ENCODE measurements at regions not wholly inside any gene's neighbourhood (a gene's known extent, or its start where the extent isn't known, plus 50 kb on each side); places are given as distances from the start of the nearest gene placed in this dataset.
A peak's percentile ranks its signal among the peaks of the same experiment; 100 is the strongest.

DNA sequence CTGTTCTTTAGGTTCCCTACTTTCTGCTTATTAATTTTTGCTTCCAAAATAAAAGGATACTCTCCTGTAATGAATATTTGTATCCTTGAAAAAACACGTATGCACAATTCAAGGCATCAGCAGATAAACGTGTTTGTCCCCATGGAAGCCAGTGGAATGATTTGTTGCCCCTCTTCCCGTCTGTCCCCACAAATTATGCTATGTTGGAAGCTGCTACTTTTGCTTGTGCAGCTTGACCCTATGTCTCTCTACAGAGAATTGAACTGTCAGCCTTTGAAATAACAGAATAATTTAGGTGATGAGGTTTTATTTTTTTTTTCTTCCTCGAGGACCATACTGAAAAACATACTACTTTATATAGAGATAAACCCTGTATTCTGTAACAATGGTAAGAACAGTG, 401.5 kb upstream of the GOLIM4 start:
- DNase-seq = no peak

DNA sequence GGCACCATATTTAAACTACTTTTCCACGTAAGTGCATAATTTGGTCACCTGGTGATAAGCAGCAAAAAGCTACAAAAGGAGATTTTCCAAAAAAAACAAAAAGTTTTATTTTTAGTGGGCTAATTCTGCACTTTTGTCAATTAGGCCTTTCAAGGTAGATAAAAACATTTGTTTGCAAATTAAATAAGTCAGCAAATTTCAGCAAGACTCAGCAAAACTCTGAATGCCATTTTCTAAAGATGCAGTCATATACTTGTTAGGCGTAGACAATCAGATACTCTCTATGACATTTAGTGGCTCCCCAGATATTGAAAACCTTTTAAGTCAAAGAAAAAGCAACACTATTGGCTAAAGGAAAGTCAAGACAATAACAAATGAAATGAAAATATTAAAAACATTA, 400.2 kb upstream of the GOLIM4 start:
- no peak for DNase-seq

DNA sequence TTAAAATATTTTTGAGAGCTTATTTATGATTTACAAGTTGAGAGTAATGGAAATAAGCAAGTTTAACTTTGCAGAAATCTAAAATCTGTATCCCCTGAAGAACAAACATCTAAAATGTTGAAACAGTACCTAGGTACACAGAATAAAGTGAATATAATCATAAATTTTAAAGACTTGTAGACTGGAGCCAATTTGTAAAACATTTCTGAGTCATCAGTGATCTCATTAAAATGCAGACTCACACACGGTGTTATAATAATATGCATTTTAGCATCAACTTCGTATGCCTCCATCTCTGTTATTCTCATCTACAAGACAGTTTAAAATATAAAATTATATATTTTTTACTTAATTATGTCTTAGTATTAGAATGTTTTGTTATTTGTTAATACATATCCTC, 399.5 kb upstream of the GOLIM4 start:
- DNase-seq = no peak

DNA sequence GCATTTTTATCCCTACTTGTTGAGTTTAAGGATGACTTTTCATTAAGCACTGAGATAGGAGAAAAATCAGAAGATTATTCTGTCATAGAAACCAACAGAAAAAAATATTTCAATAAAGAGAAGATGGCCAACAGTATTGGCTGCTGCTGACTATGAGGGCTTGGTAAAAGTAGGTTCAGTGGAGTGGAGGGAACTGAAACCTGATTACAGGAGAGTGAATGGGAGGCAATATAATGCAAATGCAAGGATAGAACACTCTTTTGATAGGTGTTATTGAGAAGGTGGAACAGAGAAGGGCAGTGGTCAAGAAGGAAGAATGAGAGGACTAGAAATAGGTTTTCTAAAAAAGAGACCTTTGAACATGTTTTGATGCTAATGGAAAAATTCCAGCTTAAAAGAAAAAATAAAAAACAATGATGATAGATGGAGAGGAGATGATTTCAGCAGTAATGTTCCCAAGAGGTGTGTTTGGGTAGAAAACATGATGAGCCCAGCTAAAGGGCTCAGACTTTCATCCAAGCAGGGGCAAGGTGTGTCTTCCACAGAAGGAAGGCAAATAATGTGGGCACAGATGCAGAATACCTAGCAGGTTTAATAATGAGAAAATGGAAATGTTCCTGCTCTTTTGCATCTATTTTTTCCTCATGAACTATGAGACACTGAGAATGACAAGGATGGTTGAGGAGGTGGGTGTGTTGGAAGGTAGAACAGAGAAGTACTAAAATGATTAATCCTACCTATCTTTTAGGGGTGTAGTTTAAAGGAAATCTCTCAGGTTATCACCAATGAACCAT, 397.9 kb upstream of the GOLIM4 start:
- no peak for DNase-seq

DNA sequence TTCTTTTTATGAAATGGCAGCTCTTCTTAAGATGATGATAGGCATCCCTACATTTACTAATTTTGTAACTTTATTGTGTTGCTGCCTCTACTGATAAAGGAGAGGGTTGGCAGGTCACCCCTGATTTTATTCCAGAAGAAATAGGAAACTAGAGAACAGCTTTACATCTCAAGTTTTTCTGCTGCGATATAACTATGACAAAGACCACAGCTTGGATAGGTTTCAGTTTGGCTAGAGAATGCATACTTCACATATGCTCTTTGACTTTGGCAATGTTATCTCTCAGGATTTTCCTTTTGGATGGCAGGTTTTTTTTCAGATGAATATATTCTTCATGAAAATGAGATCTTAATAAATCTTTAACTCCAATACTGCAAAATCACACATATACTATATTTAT, 395.3 kb upstream of the GOLIM4 start:
- DNase-seq = no peak

DNA sequence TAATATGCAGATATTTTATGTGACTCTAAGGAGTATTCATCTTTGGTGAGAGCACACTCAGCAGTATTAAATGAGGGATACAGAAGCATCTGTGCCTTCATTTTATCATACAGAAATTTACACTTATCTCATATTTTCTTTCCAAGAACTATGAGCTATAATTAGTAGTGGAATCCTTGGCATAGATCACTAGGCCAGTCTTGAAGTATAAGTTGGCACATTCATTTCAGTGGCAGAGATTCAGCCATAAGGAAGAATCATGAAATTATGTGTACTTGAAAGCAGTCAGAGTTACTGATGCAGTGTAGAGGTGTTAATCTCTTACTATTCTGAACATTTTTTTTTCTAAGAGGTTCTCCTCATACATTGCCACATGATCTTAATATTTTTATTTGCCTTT, 393.6 kb upstream of the GOLIM4 start:
- DNase-seq = no peak

DNA sequence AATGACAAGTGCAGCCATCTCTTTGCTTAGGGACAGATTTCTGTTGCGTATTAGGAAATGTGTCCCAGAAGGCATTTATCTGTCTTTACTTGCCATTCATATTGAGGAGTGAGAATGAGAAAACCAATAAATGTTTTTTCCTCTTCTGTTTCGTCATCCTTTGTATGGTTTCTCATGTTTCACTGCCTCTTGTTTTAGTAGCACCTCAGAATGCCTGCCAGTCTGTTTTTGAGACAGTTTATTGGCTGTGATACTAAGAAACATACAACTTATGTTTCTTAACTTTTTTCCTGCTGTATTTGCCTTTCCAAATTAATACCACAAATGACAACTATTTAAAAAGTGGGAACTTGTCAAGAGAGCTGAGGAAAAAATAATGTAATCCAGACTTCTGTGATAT, 390.2 kb upstream of the GOLIM4 start:
- no peak for DNase-seq

DNA sequence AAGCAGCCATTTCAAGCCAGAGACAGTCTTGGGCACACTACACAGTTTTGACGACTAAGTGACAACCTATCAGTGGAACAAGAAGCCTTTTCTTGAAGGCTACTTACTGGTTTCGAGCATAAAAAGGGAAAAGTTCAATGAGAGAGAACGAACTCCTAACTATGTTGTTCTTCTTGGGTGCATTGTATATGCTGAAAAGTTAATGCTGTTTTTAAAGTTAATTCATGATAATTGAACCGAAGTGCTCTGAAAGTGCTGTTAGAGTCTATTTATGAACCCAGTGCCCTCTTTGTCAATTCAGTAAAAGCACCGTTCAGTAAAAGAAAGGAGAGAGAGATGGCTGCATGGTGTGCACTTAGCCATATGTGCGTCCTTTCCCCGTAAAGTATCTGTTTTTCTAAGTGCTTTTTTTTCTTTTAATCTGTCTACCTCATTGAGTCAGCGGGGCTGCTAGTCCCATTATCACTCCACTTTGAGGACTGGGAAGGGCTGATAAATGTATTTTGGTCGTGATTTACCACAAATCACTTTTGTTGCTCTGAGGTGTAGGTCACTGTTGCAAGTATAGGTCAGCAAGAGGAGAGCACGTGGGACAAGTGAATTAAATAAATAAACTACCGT, 380.7 kb upstream of the GOLIM4 start:
- no peak for DNase-seq

DNA sequence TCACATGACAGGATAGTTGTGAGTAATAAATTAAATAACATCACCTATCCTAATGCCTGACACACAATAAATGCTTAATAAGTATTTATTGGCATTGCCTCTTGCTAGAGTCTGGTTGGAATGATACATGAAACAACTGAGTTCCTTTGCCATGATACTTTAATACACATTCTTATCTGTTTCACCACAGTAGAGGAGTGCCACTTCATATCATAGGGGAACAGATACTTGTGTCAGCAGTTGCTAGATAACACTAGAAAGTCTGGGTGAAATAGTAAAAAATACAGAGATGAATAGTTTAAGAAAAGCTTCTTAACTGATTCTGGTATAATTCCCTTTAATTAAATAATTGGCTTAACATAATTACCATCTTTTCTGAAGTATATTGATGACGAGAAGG, 380.0 kb upstream of the GOLIM4 start:
- DNase-seq = no peak

DNA sequence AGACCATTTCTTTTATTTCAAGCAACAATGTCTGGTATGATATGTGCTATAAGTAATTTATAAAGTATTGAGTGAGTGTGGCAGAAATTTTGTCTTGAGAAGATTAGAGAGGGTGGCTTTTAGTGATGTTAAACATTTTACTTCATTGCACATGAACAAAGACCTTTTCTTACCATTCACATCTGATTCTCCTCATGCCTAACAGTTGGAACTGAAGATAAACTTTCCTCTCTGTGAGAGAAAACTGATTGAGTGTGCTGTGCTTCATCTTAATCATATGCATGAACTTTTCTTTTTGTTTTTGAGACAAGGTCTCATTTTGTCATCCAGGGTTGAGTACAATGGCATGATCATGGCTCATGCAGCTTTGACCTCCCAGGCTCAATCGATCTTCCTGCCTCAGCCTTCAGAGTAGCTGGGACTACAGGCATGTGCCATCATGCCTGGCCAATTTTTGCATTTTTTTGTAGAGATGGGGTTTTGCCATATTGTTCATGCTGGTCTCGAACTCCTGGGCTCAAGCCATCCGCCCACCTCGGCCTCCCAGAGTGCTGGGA, 377.7 kb upstream of the GOLIM4 start:
- DNase-seq = no peak

DNA sequence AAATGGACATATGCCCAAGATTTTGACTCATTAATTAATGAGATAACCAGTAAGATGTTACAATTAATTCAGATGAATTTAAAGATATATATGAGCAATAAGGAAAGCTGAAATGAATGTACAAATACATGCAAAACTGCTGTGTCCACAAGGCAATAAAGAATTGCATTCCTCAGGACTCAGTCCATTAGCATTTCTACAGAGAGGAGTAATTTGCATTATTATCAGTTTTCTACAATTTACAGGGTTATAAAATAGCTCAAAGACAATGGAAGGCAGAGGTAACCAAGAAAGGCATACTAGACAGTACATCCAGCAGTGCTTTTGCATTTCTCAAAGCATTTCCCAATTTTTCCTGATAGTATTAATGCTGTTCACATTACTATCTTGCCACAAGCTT, 377.1 kb upstream of the GOLIM4 start:
- no peak for DNase-seq

DNA sequence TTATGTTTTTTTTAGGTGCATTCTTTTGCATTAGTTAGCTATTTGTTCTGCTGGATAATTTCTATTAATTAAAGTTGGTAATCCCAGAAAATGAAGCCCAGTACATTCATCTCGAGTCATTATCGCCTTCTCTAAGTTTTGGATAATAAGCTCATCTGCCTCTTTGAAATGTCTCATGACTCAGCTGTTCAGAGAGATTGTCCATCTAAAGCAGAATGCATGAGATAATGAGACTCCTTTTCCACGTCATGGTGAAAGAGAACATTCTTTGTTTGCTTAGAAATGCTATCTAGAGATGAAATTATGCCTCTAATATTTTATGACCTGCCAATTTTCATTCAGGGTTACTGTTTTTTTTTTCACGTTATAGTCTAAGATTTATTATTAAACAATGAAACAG, 374.7 kb upstream of the GOLIM4 start:
- no peak for DNase-seq

DNA sequence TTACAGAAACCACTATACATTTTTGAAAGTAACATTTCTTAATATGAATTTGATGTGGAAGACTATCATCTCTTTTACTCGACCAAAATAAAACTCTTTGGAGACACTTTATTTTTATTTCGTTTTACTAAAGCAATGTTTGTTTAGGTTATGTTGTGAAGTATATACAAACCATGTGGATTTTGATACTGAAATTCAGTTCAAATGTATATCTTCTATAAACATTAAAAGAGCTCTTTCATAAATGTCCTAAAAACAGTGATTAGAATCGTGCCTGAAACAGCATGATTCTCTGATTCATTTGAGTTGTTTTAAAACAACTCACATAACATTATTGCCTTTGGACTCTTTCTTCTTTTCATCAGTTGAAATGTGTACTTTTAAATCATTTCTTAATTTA, 373.7 kb upstream of the GOLIM4 start:
- DNase-seq = no peak

DNA sequence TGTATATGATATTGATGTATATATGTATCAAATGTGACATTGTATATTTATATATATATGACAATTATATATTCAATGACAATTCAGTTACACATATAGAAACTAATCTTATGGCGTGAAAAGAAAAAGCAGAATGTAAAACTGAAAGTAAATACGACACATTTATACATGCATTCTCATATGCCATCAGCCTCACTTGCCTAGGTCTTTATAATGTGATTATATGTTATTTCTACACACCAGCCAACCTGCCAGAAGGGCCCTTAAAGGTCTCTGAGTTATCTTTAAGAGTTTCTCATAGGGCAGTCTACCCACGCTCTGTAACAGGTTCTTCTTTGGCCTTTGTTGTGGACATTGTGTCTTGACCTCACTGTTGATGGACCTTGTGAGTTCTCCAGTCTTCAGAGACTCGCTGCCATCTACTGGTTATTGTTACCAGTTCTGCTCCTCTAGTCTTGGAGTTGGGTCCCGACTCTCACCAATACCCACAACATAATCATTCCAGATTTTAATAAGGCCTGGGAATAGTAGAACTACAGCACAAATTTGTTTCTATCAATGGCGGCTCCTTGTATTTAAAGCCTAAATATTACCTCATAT, 371.5 kb upstream of the GOLIM4 start:
- DNase-seq = peak; percentile 0

DNA sequence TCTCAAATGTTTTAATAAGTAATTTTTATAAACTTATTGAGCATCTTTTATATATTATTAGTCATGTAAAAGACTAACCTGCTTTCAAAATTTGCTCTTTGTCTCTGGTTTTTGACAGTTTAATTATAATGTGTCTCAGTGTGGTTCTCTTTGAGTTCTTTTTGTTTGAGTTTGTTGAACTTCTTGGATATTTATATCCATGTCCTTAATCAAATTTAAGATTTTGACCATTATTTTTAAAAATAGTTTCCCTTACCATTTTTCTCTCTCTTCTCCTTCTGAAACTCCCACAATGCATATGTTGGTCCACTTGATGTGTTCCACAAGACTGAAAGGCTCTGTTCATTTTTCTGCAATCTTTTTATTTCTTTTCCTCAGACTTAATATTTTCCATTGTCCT, 366.1 kb upstream of the GOLIM4 start:
- no peak for DNase-seq

DNA sequence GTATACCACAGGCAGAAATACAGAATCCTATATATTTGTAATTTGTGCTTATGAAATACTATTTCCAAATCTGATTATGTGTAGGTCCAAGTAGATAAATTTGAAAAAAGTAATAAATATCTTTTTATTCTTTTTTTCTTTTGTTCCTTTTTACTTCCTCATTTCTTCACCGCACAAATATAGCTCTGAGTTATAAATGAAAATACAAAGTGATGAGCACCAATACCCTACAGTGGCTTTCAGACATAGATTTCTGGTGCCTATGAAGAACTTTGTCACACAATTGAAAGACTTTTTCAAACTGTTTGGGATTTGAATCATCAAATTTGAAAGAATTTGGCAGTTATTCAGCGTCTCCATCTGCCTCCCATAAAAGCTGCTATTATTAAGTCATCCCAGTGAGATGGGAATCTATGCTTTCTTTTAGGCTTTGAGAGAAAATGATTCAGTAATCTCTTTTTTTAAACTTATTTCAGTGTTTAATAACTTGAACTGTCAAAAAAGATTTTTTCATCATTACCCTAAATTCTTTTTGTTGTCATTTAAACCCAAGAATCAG, 363.6 kb upstream of the GOLIM4 start:
- DNase-seq = no peak

DNA sequence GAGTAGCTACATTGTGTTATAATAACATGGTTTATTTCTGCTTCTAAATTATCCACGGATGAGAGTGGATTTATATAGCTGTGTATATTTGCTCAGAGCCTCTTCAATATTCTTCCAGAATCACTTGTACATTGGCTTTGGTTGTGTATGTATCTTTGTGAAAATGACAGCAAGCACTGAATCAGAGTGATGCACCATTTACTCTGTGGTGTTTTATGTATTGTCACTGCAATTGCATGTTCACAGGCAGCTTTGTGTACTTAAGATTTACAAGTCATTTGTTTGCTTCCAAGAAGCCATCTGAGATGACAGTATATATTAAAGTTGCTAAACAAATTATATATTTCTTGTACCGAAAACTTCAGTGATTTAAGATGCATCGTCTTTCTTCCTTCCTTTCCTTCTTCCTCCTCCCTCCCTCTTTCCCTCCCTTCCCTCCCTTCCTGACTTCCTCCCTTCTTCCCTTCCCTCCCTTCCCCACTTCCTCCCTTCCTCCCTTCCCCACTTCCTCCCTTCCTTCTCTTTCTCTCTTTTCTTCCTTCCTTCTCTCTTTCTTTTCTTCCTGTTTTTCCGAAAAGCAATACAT, 362.3 kb upstream of the GOLIM4 start:
- no peak for DNase-seq

DNA sequence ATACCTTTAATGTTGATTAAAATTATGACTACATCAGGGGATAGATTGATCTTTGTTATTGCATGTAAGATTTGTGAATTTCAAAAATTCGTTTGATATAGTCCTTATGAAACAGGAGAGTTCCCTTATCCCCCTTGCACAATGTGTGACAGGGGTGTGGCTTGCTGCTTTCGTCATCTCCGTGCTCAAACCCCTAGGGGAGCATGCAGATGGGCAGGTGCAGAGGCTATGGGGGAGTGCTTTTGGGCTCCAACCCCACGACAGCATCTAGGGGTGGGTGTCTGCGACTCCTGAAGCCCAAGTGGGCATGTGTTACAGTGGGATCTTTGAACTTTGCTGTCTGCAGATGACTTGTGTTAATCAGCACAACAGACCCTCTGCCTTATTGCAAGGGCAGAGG, 360.1 kb upstream of the GOLIM4 start:
- no peak for DNase-seq

DNA sequence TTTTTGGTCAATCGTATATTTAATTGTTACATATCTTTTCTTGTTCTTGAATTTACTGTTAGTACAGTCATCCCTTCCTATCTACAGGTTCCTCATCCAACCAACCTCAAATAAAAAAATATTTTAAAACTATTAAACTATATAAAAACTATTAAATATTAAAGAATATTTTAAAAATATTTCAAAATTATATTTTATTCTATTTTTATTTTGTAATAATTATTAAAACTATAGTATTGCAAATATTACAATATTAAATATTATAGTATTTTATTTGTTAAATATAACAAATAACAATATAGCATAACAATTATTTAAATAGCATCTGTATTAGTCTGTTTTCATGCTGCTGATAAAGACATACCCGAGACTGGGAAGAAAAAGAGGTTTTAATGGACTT, 357.9 kb upstream of the GOLIM4 start:
- DNase-seq = no peak

DNA sequence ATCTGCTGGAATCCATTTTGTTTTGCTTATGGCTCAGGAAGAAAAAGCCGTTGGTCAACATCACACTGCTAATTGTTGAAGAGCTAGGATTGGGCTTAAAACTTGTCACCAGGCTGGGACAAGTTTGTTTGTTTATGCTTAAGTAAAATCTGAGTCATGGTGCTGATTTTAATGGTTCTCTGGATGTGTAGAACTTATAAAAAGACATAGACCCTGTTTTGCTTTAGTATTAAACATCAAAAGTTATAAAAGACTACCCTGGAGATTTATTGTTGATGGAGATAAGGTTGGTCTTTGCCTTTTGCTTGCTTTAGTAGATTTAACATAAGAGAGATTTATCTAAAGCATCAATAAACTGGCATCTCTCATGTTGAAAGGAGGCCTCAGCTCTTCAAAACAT, 348.2 kb upstream of the GOLIM4 start:
- DNase-seq = no peak

DNA sequence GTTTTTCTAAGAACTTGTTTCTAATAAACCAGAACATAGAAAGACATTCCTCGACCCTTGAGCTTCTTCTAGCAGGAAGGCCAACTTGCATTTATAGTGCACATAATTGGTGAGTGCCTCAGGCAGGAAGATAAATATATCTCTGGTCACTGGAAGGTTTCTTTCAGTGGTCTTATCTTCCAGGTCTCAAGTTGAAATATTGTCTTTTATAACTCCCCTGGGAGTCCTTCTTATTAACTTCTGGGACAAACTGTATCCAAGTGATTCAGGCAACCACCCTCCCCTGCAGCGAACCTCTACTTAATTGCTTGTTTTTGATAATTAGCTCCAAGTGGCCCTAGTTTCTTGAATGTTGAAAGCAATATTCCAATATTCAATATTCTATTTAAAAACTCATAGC, 346.8 kb upstream of the GOLIM4 start:
- no peak for DNase-seq

DNA sequence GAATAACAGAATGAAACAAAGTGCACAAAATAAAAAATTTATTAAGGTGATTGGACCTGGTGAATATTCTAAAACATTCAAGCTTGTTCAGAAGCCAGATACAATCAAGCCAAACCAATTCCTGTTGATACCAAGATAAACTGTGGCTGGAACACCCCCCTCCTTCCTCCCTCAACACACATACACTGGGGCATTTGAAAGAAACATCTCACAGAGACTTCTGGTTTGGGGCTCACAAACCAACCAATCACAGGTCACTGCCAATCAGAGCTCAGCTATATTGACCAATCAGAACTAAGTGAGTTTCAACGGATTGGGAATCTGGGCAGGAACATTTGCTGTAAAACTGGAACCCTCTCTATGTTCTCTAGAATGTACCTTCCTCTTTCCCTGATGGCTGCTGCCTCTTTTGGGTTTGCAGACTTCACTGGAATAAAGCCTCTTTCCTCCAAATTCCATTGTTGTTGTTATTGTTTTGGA, 340.6 kb upstream of the GOLIM4 start:
- no peak for DNase-seq

DNA sequence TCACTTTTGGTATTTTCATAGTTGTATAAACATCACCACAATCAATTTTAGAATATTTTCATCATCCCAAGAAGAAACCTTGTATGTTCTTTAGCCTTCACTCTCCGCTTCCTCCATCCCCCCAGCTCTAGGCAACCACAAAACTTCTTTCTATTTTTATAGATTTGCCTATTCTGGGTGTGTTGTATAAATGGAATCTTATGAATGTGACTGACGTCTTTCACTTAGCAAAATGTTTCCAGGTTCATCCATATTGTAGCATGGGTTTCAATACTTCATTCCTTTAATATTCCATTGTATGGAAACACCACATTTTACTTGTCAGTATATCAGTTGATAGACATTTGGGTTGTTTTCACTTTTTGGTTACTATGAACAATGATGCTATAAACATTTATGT, 335.8 kb upstream of the GOLIM4 start:
- DNase-seq = no peak
